Ascending aorta (tissue), 2 donors: ENCODE measurements at regions not wholly inside any gene's neighbourhood (a gene's known extent, or its start where the extent isn't known, plus 50 kb on each side); places are given as distances from the start of the nearest gene placed in this dataset.

ENCODE experiments used
- DNase-seq, 2 donors: peaks; one replicate each; pipeline ENCODE4 v3.0.0-alpha.2; 2019; ENCODE audit warnings: low spot score in 2 of 2
- H3K27ac ChIP-seq, 2 donors: fragments of 200-600 bp; sonication (generic); one replicate each; pipeline ENCODE4 v1.5.1; 2016 to 2017; ENCODE audit warnings: mild to moderate bottlenecking in 1 of 2
- H3K27me3 ChIP-seq: fragments of 200-600 bp; sonication (generic); one replicate; pipeline ENCODE4 v1.5.1; 2017
- H3K36me3 ChIP-seq, 2 donors: fragments of 200-600 bp; sonication (generic); one replicate each; pipeline ENCODE4 v1.5.1; 2016
- H3K4me1 ChIP-seq, 2 donors: fragments of 200-600 bp; sonication (generic); one replicate each; pipeline ENCODE4 v1.5.1; 2016 to 2017; ENCODE audit warnings: mild to moderate bottlenecking in 1 of 2
- H3K4me3 ChIP-seq, 2 donors: fragments of 200-600 bp; sonication (generic); one replicate each; pipeline ENCODE4 v1.5.1; 2016 to 2017; ENCODE audit warnings: mild to moderate bottlenecking in 1 of 2
- H3K9me3 ChIP-seq, 2 donors: fragments of 200-600 bp; sonication (generic); one replicate each; pipeline ENCODE4 v1.5.1; 2016
- intact Hi-C: fragments of 100-400 bp; cut with DNase I; formaldehyde crosslinking; loops from one replicate; pipeline ENCODE4 v1.15.1; 2023
- TF ChIP-seq, protein P1 (sequence below), 3 experiments: fragments of 200-600 bp in 2 of 3; fragments of 450-650 bp in 1 of 3; sonication (generic) in 2 of 3; IDR thresholded peaks; one replicate each; pipeline ENCODE4 v1.5.1; 2016 to 2019; ENCODE audit warnings: antibody characterized with exemption in 3 of 3, mild to moderate bottlenecking in 1 of 3, moderate library complexity in 1 of 3

DNA sequence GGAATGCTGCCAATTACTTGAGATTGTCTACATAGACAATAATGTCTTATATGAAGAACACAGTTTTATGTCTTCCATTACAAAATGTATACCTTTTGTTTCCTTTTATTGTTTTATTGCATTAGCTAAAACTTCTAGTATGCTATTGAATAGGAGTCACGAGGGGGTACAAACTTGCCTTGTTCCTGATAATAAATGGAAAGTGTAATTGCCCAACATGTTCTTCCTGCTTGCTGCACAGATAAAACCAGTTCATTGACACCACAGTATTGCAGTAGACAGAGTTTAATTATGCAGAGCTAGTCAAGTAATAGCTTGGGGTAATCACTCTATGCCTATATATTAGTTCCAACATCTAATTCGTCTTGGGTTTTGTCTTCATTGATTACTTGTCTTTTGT lies 1276.2 kb upstream of the NRXN1 start:
- intact Hi-C loops: no loop called here
- no peaks in the 10 kb centered on the region for H3K9me3 ChIP-seq
- H3K4me1 ChIP-seq: no peaks in the 10 kb centered on the region
- no peaks in the 10 kb centered on the region for H3K36me3 ChIP-seq
- no peak for DNase-seq
- TF ChIP-seq, protein P1, sequence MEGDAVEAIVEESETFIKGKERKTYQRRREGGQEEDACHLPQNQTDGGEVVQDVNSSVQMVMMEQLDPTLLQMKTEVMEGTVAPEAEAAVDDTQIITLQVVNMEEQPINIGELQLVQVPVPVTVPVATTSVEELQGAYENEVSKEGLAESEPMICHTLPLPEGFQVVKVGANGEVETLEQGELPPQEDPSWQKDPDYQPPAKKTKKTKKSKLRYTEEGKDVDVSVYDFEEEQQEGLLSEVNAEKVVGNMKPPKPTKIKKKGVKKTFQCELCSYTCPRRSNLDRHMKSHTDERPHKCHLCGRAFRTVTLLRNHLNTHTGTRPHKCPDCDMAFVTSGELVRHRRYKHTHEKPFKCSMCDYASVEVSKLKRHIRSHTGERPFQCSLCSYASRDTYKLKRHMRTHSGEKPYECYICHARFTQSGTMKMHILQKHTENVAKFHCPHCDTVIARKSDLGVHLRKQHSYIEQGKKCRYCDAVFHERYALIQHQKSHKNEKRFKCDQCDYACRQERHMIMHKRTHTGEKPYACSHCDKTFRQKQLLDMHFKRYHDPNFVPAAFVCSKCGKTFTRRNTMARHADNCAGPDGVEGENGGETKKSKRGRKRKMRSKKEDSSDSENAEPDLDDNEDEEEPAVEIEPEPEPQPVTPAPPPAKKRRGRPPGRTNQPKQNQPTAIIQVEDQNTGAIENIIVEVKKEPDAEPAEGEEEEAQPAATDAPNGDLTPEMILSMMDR (IDR thresholded peaks at IDR 0.05): no peak
- H3K4me3 ChIP-seq: no peak overlapping the region
- no peaks in the 10 kb centered on the region for H3K27me3 ChIP-seq
- H3K27ac ChIP-seq: no peak overlapping the region

DNA sequence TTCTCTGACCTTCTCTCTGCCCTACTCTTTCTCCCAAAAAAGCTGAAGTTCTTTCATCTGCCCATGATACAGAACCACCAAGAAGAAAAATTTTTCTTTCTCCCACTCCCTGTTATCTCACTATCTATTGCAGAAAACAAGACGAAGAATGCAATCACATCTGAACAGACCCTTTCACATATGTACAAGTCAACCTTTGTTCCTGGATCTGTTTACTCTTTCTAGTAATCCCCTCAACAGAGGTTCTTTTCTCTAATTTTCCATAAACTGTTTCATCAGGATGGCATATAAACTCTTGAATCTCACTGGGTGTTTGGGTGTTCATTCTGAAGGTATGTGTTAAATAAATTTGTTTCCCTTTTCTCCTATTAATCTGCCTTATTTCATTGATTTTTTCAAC lies 1262.7 kb upstream of the NRXN1 start:
- no peak for DNase-seq
- Histone ChIP-seq H3K27ac (no peak overlapping the region), H3K4me3 (no peak overlapping the region), H3K9me3 (no peaks in the 10 kb centered on the region), H3K27me3 (no peaks in the 10 kb centered on the region), H3K36me3 (no peaks in the 10 kb centered on the region), H3K4me1 (no peaks in the 10 kb centered on the region)
- TF ChIP-seq, protein P1 (IDR thresholded peaks at IDR 0.05): no peak
- intact Hi-C loops: no loop called here

DNA sequence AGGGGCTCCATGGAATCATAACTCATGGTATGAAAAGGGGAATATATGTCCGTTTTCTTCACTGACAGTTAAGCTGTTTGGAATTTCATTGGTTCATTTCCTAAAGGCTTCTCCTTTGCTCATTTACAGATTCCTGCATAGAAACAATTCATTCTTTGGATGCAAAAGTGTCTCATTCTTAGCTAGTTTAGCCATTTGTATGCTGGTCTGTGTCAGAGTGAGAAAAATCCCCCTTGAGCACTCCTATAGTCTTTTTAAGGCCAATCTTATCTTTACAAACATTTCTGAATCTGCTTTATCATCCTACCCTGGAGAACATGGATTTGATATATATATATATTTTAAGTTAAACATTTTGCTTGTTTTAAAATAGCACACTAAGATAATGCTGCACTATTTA lies 1260.9 kb upstream of the NRXN1 start:
- no peaks in the 10 kb centered on the region for H3K4me1 ChIP-seq
- H3K9me3 ChIP-seq: no peaks in the 10 kb centered on the region
- no peaks in the 10 kb centered on the region for H3K36me3 ChIP-seq
- TF ChIP-seq, protein P1 (IDR thresholded peaks at IDR 0.05): no peak
- no peak for DNase-seq
- H3K27me3 ChIP-seq: no peaks in the 10 kb centered on the region
- no peak overlapping the region for H3K27ac ChIP-seq
- H3K4me3 ChIP-seq: no peak overlapping the region
- intact Hi-C loops: no loop called here

DNA sequence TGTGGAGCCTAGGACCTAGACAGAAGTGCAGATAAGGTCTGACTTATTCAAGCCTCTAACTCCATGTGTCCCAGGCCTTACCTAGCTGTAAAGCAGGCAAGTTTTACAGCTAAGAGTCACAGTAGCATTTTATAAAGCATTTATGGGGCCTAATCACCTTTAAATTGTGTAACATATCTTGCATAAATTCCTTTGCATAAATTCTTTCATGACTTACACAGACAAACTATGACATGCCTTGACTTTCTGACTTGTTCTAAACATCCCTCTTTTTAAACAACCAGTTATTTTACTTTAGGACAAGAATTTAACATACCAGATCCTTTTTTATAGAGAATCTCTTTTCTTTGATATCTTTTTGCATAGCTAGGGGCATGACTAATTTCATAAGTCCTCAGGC lies 1257.8 kb upstream of the NRXN1 start:
- TF ChIP-seq, protein P1 (IDR thresholded peaks at IDR 0.05): no peak
- intact Hi-C loops: no loop called here
- H3K4me3 ChIP-seq: no peak overlapping the region
- H3K27ac ChIP-seq: no peak overlapping the region
- H3K36me3 ChIP-seq: no peaks in the 10 kb centered on the region
- H3K27me3 ChIP-seq: no peaks in the 10 kb centered on the region
- H3K4me1 ChIP-seq: no peaks in the 10 kb centered on the region
- H3K9me3 ChIP-seq: no peaks in the 10 kb centered on the region
- no peak for DNase-seq

DNA sequence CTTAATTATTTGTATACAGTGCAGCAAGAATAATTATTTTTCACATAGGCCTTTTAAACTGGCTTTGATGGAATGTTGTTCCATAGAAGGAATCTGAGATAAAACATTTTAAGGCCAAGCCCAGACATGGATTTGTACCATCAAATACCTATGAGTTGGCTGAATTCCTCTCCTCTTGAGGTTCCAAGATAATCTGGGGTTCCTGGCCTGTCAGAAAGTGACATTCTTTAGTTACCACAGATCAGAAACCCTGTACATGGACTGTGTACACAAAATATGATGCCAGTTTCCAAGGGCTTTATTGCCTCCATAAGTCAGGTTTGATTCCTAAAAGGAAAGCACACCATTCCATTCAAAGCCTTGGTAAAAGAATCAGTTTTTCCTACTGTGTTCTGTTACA lies 1256.7 kb upstream of the NRXN1 start:
- Histone ChIP-seq H3K27ac (no peak overlapping the region), H3K36me3 (no peaks in the 10 kb centered on the region), H3K9me3 (no peaks in the 10 kb centered on the region), H3K4me1 (no peaks in the 10 kb centered on the region), H3K27me3 (no peaks in the 10 kb centered on the region), H3K4me3 (no peak overlapping the region)
- no peak for DNase-seq
- TF ChIP-seq, protein P1 (IDR thresholded peaks at IDR 0.05): no peak
- intact Hi-C loops: no loop called here
